Thyroid gland (tissue), 4 donors: ENCODE measurements at regions not wholly inside any gene's neighbourhood (a gene's known extent, or its start where the extent isn't known, plus 50 kb on each side); places are given as distances from the start of the nearest gene placed in this dataset.

Source experiments
- DNase-seq, 2 donors: peaks; one replicate each; pipeline ENCODE4 v3.0.0-alpha.2; 2019
- H3K27ac ChIP-seq, 3 donors: fragments of 200-600 bp; sonication (generic); 1 replicate in 2 of 3; 2 replicates in 1 of 3; pipeline ENCODE4 v1.5.1; 2016 to 2019; ENCODE audit warnings: mild to moderate bottlenecking in 1 of 3, moderate library complexity in 1 of 3
- H3K27me3 ChIP-seq: fragments of 200-600 bp; sonication (generic); one replicate; pipeline ENCODE4 v1.5.1; 2019
- H3K36me3 ChIP-seq, 2 donors: fragments of 200-600 bp; sonication (generic); one replicate each; pipeline ENCODE4 v1.5.1; 2016 to 2019
- H3K4me1 ChIP-seq, 2 donors: fragments of 200-600 bp; sonication (generic); one replicate each; pipeline ENCODE4 v1.5.1; 2017 to 2019
- H3K4me3 ChIP-seq, 3 donors: fragments of 200-600 bp; sonication (generic); replicated peaks in 1 of 3; 1 replicate in 2 of 3; 2 replicates in 1 of 3; pipeline ENCODE4 v1.5.1; 2016; ENCODE audit warnings: mild to moderate bottlenecking in 1 of 3
- H3K9me3 ChIP-seq: fragments of 200-600 bp; sonication (generic); one replicate; pipeline ENCODE4 v1.5.1; 2017
- POLR2A ChIP-seq, 2 donors: fragments of 450-650 bp; IDR thresholded peaks; one replicate each; pipeline ENCODE4 v1.6.1; 2017; ENCODE audit warnings: antibody characterized with exemption in 2 of 2, mild to moderate bottlenecking in 2 of 2, moderate library complexity in 1 of 2
- WGBS, 2 donors: methylation state at CpG; one replicate each; pipeline ENCODE4 v1.1.5; 2017; 5-methylcytosine and 5-hydroxymethylcytosine counted together
- intact Hi-C: fragments of 100-400 bp; cut with DNase I; formaldehyde crosslinking; loops from one replicate; pipeline ENCODE4 v1.15.1; 2023
- TF ChIP-seq, protein P1 (sequence below), 6 experiments: fragments of 200-600 bp in 3 of 6; fragments of 450-650 bp in 3 of 6; sonication (generic) in 3 of 6; IDR thresholded peaks; one replicate each; pipeline ENCODE4 v1.5.1; 2016 to 2019; ENCODE audit warnings: antibody characterized with exemption in 6 of 6, mild to moderate bottlenecking in 2 of 6, inconsistent platforms in 1 of 6, moderate library complexity in 1 of 6

DNA sequence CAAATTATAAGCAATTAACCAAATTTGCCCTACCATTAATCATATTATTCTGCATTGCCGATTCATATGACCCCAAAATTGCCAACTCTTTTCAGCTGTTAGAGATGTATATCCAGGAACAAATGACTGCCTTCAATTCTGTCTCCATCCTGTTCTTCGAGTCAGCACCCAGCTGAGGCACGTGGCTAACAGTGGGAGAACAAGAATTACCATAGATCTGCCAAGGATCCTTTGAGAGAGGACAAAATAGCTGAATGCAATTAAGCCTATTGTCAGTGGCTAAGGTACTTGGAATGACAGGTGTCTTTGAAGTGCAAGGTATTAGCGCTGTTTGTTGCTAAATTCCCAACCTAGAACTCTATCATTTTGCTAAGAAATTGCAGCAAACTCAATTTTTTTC, 426.1 kb downstream of the TSHZ3 start:
- 68 to 72% methylated on average over 4 of the region's 4 CpGs for WGBS, 2 donors
- no peak overlapping the region for H3K27ac ChIP-seq
- TF ChIP-seq, protein P1, sequence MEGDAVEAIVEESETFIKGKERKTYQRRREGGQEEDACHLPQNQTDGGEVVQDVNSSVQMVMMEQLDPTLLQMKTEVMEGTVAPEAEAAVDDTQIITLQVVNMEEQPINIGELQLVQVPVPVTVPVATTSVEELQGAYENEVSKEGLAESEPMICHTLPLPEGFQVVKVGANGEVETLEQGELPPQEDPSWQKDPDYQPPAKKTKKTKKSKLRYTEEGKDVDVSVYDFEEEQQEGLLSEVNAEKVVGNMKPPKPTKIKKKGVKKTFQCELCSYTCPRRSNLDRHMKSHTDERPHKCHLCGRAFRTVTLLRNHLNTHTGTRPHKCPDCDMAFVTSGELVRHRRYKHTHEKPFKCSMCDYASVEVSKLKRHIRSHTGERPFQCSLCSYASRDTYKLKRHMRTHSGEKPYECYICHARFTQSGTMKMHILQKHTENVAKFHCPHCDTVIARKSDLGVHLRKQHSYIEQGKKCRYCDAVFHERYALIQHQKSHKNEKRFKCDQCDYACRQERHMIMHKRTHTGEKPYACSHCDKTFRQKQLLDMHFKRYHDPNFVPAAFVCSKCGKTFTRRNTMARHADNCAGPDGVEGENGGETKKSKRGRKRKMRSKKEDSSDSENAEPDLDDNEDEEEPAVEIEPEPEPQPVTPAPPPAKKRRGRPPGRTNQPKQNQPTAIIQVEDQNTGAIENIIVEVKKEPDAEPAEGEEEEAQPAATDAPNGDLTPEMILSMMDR (IDR thresholded peaks at IDR 0.05), result no peak
- no peak for TF ChIP-seq POLR2A (IDR thresholded peaks at IDR 0.05)
- H3K9me3 ChIP-seq, result no peaks in the 10 kb centered on the region
- no peaks in the 10 kb centered on the region for H3K4me1 ChIP-seq
- DNase-seq, result no peak
- H3K36me3 ChIP-seq, result no peaks in the 10 kb centered on the region
- intact Hi-C loops, result no loop called here
- H3K4me3 ChIP-seq, result no peak overlapping the region
- H3K27me3 ChIP-seq, result no peaks in the 10 kb centered on the region

GRCh38 chr19:30920222-30920621, 429.0 kb downstream of the TSHZ3 start:
- no peak overlapping the region for H3K27ac ChIP-seq
- WGBS, 2 donors, result 63 to 65% methylated on average over 11 of the region's 11 CpGs
- no peaks in the 10 kb centered on the region for H3K27me3 ChIP-seq
- no peak for TF ChIP-seq POLR2A (IDR thresholded peaks at IDR 0.05)
- TF ChIP-seq, protein P1 (IDR thresholded peaks at IDR 0.05), result no peak
- no peaks in the 10 kb centered on the region for H3K36me3 ChIP-seq
- no peak for DNase-seq
- H3K9me3 ChIP-seq, result no peaks in the 10 kb centered on the region
- H3K4me1 ChIP-seq, result no peaks in the 10 kb centered on the region
- intact Hi-C loops, result no loop called here
- H3K4me3 ChIP-seq, result no peak overlapping the region

- Histone ChIP-seq H3K4me3 (no peak overlapping the region), H3K4me1 (no peaks in the 10 kb centered on the region), H3K9me3 (no peaks in the 10 kb centered on the region), H3K27ac (no peak overlapping the region), H3K36me3 (no peaks in the 10 kb centered on the region), H3K27me3 (no peaks in the 10 kb centered on the region)
- intact Hi-C loops, result no loop called here
- no peak for DNase-seq
- WGBS, 2 donors, result 50 to 71% methylated on average over 1 of the region's 1 CpG
- TF ChIP-seq POLR2A (IDR thresholded peaks at IDR 0.05), result no peak
- TF ChIP-seq, protein P1 (IDR thresholded peaks at IDR 0.05), result no peak
Observed at GRCh38 chr19:30919737-30920136, 429.5 kb downstream of the TSHZ3 start.

DNA sequence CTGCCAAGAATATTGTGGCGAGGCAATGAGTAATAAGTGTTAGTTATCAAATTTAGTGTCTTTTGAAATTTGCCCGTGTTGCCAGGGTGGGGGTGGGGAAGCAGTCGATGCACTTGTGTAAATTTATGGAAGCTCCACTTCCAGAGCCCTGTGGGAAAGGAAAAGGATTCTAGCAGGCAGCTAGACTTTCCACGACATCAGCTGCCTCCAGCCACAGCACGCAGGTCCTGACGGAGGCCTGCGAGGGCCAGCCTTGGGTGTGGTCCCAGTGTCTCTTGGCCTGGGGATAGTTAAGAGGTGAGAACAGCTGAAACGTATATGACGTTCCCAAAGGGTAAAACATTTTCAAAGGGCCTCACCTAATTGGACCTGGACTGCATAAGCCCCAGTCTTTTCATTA, 433.0 kb downstream of the TSHZ3 start:
- Histone ChIP-seq H3K27me3 (no peaks in the 10 kb centered on the region), H3K4me3 (no peak overlapping the region), H3K9me3 (no peaks in the 10 kb centered on the region), H3K27ac (no peak overlapping the region), H3K36me3 (no peaks in the 10 kb centered on the region), H3K4me1 (no peaks in the 10 kb centered on the region)
- TF ChIP-seq POLR2A (IDR thresholded peaks at IDR 0.05), result no peak
- TF ChIP-seq, protein P1 (IDR thresholded peaks at IDR 0.05), result no peak
- no peak for DNase-seq
- WGBS, 2 donors, result 77 to 93% methylated on average over 9 of the region's 9 CpGs
- intact Hi-C loops, result no loop called here

GRCh38 chr19:30911491-30911890, 437.7 kb downstream of the TSHZ3 start:
- no peak for DNase-seq
- WGBS, 2 donors, result 75 to 79% methylated on average over 2 to 3 of the region's 3 CpGs
- no peaks in the 10 kb centered on the region for H3K27me3 ChIP-seq
- H3K9me3 ChIP-seq, result no peaks in the 10 kb centered on the region
- no peak overlapping the region for H3K4me3 ChIP-seq
- intact Hi-C loops, result no loop called here
- no peak for TF ChIP-seq POLR2A (IDR thresholded peaks at IDR 0.05)
- TF ChIP-seq, protein P1 (IDR thresholded peaks at IDR 0.05), result no peak
- no peaks in the 10 kb centered on the region for H3K36me3 ChIP-seq
- H3K27ac ChIP-seq, result no peak overlapping the region
- peaks cover 0 to 5% of the 10 kb centered on the region in 2 donors for H3K4me1 ChIP-seq
